H9 (cell line): ENCODE measurements at regions not wholly inside any gene's neighbourhood (a gene's known extent, or its start where the extent isn't known, plus 50 kb on each side); places are given as distances from the start of the nearest gene placed in this dataset.

Source experiments
- DNase-seq: peaks from one replicate; pipeline ENCODE4 v3.0.0-alpha.2; 2017
- H2AFZ ChIP-seq: one replicate; pipeline ENCODE4 v1.6.1; 2013; ENCODE audit warnings: mild to moderate bottlenecking, low read length, control low read depth, moderate library complexity
- H2AK5ac ChIP-seq: 2 replicates; pipeline ENCODE4 v1.6.1; 2013; ENCODE audit warnings: low read length, control low read depth, mixed read lengths; ENCODE audit not compliant: insufficient read length
- H2BK120ac ChIP-seq: one replicate; pipeline ENCODE4 v1.6.1; 2013; ENCODE audit warnings: low read depth, mild to moderate bottlenecking, low read length, control low read depth, inconsistent platforms; ENCODE audit not compliant: poor library complexity, severe bottlenecking
- H2BK12ac ChIP-seq: 2 replicates; pipeline ENCODE4 v1.6.1; 2013; ENCODE audit warnings: low read length, control low read depth, mixed read lengths, low read depth; ENCODE audit not compliant: insufficient read length
- H2BK15ac ChIP-seq: 2 replicates; pipeline ENCODE4 v1.6.1; 2013; ENCODE audit warnings: low read depth, low read length, control low read depth
- H2BK20ac ChIP-seq: one replicate; pipeline ENCODE4 v1.6.1; 2013; ENCODE audit warnings: low read depth, mild to moderate bottlenecking, low read length, control low read depth, inconsistent platforms; ENCODE audit not compliant: poor library complexity, severe bottlenecking
- H2BK5ac ChIP-seq: 2 replicates; pipeline ENCODE4 v1.6.1; 2013; ENCODE audit warnings: low read length, control low read depth, mixed read lengths; ENCODE audit not compliant: insufficient read length
- H3K14ac ChIP-seq: 2 replicates; pipeline ENCODE4 v1.6.1; 2013; ENCODE audit warnings: low read length, control low read depth; ENCODE audit not compliant: insufficient read depth
- H3K18ac ChIP-seq: 2 replicates; pipeline ENCODE4 v1.6.1; 2013; ENCODE audit warnings: low read depth, mild to moderate bottlenecking, mixed read lengths, low read length, control low read depth; ENCODE audit not compliant: insufficient read length
- H3K23ac ChIP-seq: 2 replicates; pipeline ENCODE4 v1.6.1; 2013; ENCODE audit warnings: low read length, control low read depth, mixed read lengths, low read depth; ENCODE audit not compliant: insufficient read length
- H3K23me2 ChIP-seq: 2 replicates; pipeline ENCODE4 v1.6.1; 2013; ENCODE audit warnings: low read depth, mild to moderate bottlenecking, mixed read lengths, low read length, control low read depth; ENCODE audit not compliant: insufficient read length, poor library complexity, severe bottlenecking
- H3K27ac ChIP-seq: 2 replicates; pipeline ENCODE4 v1.5.1; 2013; ENCODE audit warnings: low read length, control low read depth, mixed read lengths, low read depth; ENCODE audit not compliant: insufficient read length
- H3K27me3 ChIP-seq: 2 replicates; pipeline ENCODE4 v1.6.1; 2013; ENCODE audit warnings: low read length, control low read depth, inconsistent platforms; ENCODE audit not compliant: insufficient read depth
- H3K4ac ChIP-seq: 2 replicates; pipeline ENCODE4 v1.6.1; 2013; ENCODE audit warnings: low read depth, mild to moderate bottlenecking, control low read depth, inconsistent platforms, low read length, moderate library complexity
- H3K4me1 ChIP-seq: 2 replicates; pipeline ENCODE4 v1.6.1; 2013; ENCODE audit warnings: low read length, control low read depth, inconsistent platforms; ENCODE audit not compliant: insufficient read depth
- H3K4me2 ChIP-seq: 2 replicates; pipeline ENCODE4 v1.6.1; 2013; ENCODE audit warnings: low read length, control low read depth, mixed read lengths; ENCODE audit not compliant: insufficient read length, insufficient read depth
- H3K56ac ChIP-seq: 2 replicates; pipeline ENCODE4 v1.6.1; 2013; ENCODE audit warnings: low read depth, mild to moderate bottlenecking, mixed read lengths, low read length, control low read depth; ENCODE audit not compliant: insufficient read length
- H3K79me1 ChIP-seq: 2 replicates; pipeline ENCODE4 v1.6.1; 2013; ENCODE audit warnings: low read depth, mild to moderate bottlenecking, moderate library complexity, low read length, control low read depth, inconsistent platforms; ENCODE audit not compliant: insufficient read depth, poor library complexity, severe bottlenecking
- H3K79me2 ChIP-seq: 2 replicates; pipeline ENCODE4 v1.6.1; 2013; ENCODE audit warnings: low read length, control low read depth, inconsistent platforms; ENCODE audit not compliant: insufficient read depth
- H3K9ac ChIP-seq: 2 replicates; pipeline ENCODE4 v1.6.1; 2013; ENCODE audit warnings: low read length, control low read depth, mixed read lengths; ENCODE audit not compliant: insufficient read length; ENCODE audit errors: extremely low read depth
- H3K9me3 ChIP-seq: one replicate; pipeline ENCODE4 v1.6.1; 2013; ENCODE audit warnings: low read depth, low read length, inconsistent platforms; ENCODE audit not compliant: control insufficient read depth
- H3T11ph ChIP-seq: one replicate; pipeline ENCODE4 v1.6.1; 2013; ENCODE audit warnings: mild to moderate bottlenecking, low read length, control low read depth, inconsistent platforms
- H4K20me1 ChIP-seq: one replicate; pipeline ENCODE4 v1.6.1; 2013; ENCODE audit not compliant: control insufficient read depth, insufficient read length, insufficient read depth
- H4K5ac ChIP-seq: 2 replicates; pipeline ENCODE4 v1.6.1; 2013; ENCODE audit warnings: low read depth, mild to moderate bottlenecking, mixed read lengths, low read length, control low read depth; ENCODE audit not compliant: insufficient read length
- H4K8ac ChIP-seq: replicated peaks from 2 replicates; pipeline ENCODE4 v1.6.1; 2013; ENCODE audit warnings: low read length, control low read depth, mixed read lengths, low read depth; ENCODE audit not compliant: insufficient read length
- H4K91ac ChIP-seq: 2 replicates; pipeline ENCODE4 v1.6.1; 2013; ENCODE audit warnings: low read depth, mild to moderate bottlenecking, moderate library complexity, mixed read lengths, low read length, control low read depth; ENCODE audit not compliant: insufficient read length
- H3K27ac Mint-ChIP-seq, 3 experiments: 2 replicates in 2 of 3; 3 replicates in 1 of 3; pipeline ENCODE4 v1.8.0; 2020 to 2021; ENCODE audit warnings: mixed read lengths in 3 of 3, mild to moderate bottlenecking in 1 of 3, moderate library complexity in 1 of 3
- H3K27me3 Mint-ChIP-seq: 2 replicates; pipeline ENCODE4 v1.8.0; 2021; ENCODE audit warnings: low read depth, mild to moderate bottlenecking, moderate library complexity, mixed read lengths
- H3K36me3 Mint-ChIP-seq, 3 experiments: 2 replicates in 2 of 3; 3 replicates in 1 of 3; pipeline ENCODE4 v1.8.0; 2020 to 2021; ENCODE audit warnings: low read depth in 3 of 3, mixed read lengths in 3 of 3; ENCODE audit not compliant: insufficient read depth in 1 of 3
- H3K4me1 Mint-ChIP-seq, 2 experiments: 2 replicates each; pipeline ENCODE4 v1.8.0; 2020; ENCODE audit warnings: mixed read lengths in 2 of 2
- H3K4me3 Mint-ChIP-seq, 2 experiments: 2 replicates in 1 of 2; 3 replicates in 1 of 2; pipeline ENCODE4 v1.8.0; 2020 to 2021; ENCODE audit warnings: mild to moderate bottlenecking in 2 of 2, mixed read lengths in 2 of 2, moderate library complexity in 1 of 2
- H3K9me3 Mint-ChIP-seq, 2 experiments: 2 replicates in 1 of 2; 3 replicates in 1 of 2; pipeline ENCODE4 v1.8.0; 2020; ENCODE audit warnings: mild to moderate bottlenecking in 2 of 2, mixed read lengths in 2 of 2, moderate library complexity in 1 of 2
- WGBS: extraction: QIAGEN DNeasy Blood & Tissue Kit; methylation state at CpG from one replicate; pipeline ENCODE4 v1.1.7; 2013; ENCODE audit warnings: missing lambda C conversion rate, low lambda C conversion rate, mixed read lengths; ENCODE audit not compliant: insufficient read length; ENCODE audit errors: extremely low coverage; 5-methylcytosine and 5-hydroxymethylcytosine counted together
- TF ChIP-seq, protein P1 (sequence below): fragments of 200-600 bp; sonication (generic); conservative IDR thresholded peaks from 3 replicates; pipeline ENCODE4 v1.8.0; 2021; ENCODE audit warnings: antibody characterized with exemption, mild to moderate bottlenecking

- Mint-ChIP-seq H3K27ac (no peak overlapping the region), H3K9me3 (no peaks in the 10 kb centered on the region), H3K4me1 (0 out of 4 replicates have a peak, but pooled peaks cover 0 to 2% of the 10 kb centered on the region in 2 experiments), H3K4me3 (no peak overlapping the region), H3K27me3 (no peaks in the 10 kb centered on the region), H3K36me3 (no peaks in the 10 kb centered on the region)
- Histone ChIP-seq H2AFZ (no peak overlapping the region), H2BK15ac (no peak overlapping the region), H3K9me3 (no peaks in the 10 kb centered on the region), H2BK12ac (no peak overlapping the region), H3K23ac (no peak overlapping the region), H3T11ph (no peak overlapping the region), H3K4me1 (no peaks in the 10 kb centered on the region), H2BK5ac (no peak overlapping the region), H3K27me3 (no peaks in the 10 kb centered on the region), H2AK5ac (no peak overlapping the region), H4K8ac (no peak overlapping the region), H4K5ac (no peak overlapping the region), H3K56ac (no peak overlapping the region), H3K9ac (no peak overlapping the region), H3K79me1 (no peaks in the 10 kb centered on the region), H3K4ac (no peak overlapping the region), H3K18ac (no peak overlapping the region), H3K14ac (no peak overlapping the region), H3K23me2 (no peaks in the 10 kb centered on the region), H3K27ac (no peak overlapping the region), H3K79me2 (no peaks in the 10 kb centered on the region), H4K91ac (no peak overlapping the region), H2BK20ac (no peak overlapping the region), H4K20me1 (no peaks in the 10 kb centered on the region), H2BK120ac (no peak overlapping the region), H3K4me2 (no peak overlapping the region)
- TF ChIP-seq, protein P1, sequence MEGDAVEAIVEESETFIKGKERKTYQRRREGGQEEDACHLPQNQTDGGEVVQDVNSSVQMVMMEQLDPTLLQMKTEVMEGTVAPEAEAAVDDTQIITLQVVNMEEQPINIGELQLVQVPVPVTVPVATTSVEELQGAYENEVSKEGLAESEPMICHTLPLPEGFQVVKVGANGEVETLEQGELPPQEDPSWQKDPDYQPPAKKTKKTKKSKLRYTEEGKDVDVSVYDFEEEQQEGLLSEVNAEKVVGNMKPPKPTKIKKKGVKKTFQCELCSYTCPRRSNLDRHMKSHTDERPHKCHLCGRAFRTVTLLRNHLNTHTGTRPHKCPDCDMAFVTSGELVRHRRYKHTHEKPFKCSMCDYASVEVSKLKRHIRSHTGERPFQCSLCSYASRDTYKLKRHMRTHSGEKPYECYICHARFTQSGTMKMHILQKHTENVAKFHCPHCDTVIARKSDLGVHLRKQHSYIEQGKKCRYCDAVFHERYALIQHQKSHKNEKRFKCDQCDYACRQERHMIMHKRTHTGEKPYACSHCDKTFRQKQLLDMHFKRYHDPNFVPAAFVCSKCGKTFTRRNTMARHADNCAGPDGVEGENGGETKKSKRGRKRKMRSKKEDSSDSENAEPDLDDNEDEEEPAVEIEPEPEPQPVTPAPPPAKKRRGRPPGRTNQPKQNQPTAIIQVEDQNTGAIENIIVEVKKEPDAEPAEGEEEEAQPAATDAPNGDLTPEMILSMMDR: no peak
- WGBS: no CpG with 5 or more reads among the region's 3 CpGs
- DNase-seq: no peak
Measured at GRCh38 chr11:103618528-103618927, 417.9 kb upstream of the DDI1 start.
